ENCODE measurements at regions not wholly inside any gene's neighbourhood (a gene's known extent, or its start where the extent isn't known, plus 50 kb on each side); places are given as distances from the start of the nearest gene placed in this dataset.
"Not testable (repeated sequence)": the region's sequence is repeated elsewhere in the genome, so short reads cannot be mapped to it uniquely, and the experiment has no call there.

DNA sequence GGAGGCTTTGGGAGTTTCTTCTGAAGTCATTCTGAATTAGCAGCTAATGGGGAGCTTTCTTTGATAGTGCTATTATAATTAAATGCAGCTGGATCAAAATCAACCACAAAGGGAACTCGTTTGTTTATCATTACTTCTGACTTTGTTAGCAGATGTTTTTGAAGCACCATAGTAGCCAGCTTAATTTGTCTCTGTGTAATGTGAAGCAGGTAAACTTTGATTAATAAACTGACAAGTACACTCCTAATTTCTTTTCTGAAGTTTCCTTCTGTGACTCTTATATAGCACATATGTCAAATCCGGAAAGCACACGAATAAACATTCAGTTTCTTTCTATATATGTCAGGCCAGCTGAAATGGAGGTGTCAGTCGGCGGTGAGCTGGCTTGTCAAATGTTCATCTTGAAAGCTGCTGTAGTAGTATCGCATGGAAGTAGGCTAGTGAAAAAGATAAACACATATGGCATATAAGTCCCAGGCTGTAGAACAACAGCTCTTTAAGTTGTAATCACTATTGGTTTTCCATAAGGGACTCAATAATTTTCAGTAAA, 451.9 kb upstream of the ZEB2 start:
- Histone ChIP-seq H3K36me3 (ENCODE audit: control insufficient read depth, insufficient read depth, low read length) (no peaks in the 10 kb centered on the region), H3K9me3 (ENCODE audit: control insufficient read depth, insufficient read depth, low read depth, low read length) (no peaks in the 10 kb centered on the region), H3K27me3 (ENCODE audit: control insufficient read depth, insufficient read depth, low read length) (no peaks in the 10 kb centered on the region), H3K4me1 (ENCODE audit: control insufficient read depth, insufficient read depth, low read length) (no peaks in the 10 kb centered on the region), H3K27ac (ENCODE audit: low read length) (no peak overlapping the region), H3K4me3 (ENCODE audit: low read depth in 2 of 2, low read length in 2 of 2) (no peak overlapping the region)
- DNase-seq (ENCODE audit: low read depth, low spot score) (no peak), ATAC-seq (no peak)
- BruUV-seq (replicated peaks) = no TSS peak
- intact Hi-C loops (cut with micrococcal nuclease; ENCODE audit: unreplicated experiment) = no loop called here
- POLR2A ChIA-PET = no interaction called here
- in situ Hi-C loops (cut with HindIII; ENCODE audit: low pct_unique_long_range_greater_than_20kb, low sequenced_read_pairs) = no loop called here
- CTCF ChIA-PET = no interaction called here
- TF ChIP-seq, protein P1, sequence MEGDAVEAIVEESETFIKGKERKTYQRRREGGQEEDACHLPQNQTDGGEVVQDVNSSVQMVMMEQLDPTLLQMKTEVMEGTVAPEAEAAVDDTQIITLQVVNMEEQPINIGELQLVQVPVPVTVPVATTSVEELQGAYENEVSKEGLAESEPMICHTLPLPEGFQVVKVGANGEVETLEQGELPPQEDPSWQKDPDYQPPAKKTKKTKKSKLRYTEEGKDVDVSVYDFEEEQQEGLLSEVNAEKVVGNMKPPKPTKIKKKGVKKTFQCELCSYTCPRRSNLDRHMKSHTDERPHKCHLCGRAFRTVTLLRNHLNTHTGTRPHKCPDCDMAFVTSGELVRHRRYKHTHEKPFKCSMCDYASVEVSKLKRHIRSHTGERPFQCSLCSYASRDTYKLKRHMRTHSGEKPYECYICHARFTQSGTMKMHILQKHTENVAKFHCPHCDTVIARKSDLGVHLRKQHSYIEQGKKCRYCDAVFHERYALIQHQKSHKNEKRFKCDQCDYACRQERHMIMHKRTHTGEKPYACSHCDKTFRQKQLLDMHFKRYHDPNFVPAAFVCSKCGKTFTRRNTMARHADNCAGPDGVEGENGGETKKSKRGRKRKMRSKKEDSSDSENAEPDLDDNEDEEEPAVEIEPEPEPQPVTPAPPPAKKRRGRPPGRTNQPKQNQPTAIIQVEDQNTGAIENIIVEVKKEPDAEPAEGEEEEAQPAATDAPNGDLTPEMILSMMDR (IDR thresholded peaks at IDR 0.05) = no peak
- TF ChIP-seq, protein P2, sequence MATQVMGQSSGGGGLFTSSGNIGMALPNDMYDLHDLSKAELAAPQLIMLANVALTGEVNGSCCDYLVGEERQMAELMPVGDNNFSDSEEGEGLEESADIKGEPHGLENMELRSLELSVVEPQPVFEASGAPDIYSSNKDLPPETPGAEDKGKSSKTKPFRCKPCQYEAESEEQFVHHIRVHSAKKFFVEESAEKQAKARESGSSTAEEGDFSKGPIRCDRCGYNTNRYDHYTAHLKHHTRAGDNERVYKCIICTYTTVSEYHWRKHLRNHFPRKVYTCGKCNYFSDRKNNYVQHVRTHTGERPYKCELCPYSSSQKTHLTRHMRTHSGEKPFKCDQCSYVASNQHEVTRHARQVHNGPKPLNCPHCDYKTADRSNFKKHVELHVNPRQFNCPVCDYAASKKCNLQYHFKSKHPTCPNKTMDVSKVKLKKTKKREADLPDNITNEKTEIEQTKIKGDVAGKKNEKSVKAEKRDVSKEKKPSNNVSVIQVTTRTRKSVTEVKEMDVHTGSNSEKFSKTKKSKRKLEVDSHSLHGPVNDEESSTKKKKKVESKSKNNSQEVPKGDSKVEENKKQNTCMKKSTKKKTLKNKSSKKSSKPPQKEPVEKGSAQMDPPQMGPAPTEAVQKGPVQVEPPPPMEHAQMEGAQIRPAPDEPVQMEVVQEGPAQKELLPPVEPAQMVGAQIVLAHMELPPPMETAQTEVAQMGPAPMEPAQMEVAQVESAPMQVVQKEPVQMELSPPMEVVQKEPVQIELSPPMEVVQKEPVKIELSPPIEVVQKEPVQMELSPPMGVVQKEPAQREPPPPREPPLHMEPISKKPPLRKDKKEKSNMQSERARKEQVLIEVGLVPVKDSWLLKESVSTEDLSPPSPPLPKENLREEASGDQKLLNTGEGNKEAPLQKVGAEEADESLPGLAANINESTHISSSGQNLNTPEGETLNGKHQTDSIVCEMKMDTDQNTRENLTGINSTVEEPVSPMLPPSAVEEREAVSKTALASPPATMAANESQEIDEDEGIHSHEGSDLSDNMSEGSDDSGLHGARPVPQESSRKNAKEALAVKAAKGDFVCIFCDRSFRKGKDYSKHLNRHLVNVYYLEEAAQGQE (IDR thresholded peaks at IDR 0.05; ENCODE audit: insufficient read depth in 1 of 2, low read depth in 2 of 2, low read length in 1 of 2) = no peak
- TF ChIP-seq SIN3A (IDR thresholded peaks at IDR 0.05; ENCODE audit: borderline replicate concordance, insufficient read depth, low read depth, low read length) = no peak
- no peak for TF ChIP-seq TCF7L2 (IDR thresholded peaks at IDR 0.05; ENCODE audit: low read depth, low read length)
- TF ChIP-seq POLR2AphosphoS5 (IDR thresholded peaks at IDR 0.05; ENCODE audit: low read depth, low read length) = no peak

DNA sequence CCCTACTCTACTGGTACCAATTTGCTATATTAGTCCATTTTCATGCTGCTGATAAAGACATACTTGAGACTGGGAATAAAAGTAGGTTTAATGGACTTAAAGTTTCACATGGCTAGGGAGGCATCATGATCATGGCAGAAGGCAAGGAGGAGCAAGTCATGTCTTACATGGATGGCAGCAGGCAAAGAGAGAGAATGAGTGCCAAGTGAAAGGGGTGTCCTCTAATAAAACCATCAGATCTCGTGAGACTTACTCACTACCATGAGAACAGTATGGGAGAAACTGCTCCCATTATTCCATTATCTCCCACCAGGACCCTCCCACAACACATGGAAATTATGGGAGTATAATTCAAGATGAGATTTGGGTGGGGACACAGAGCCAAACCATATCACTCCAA, 450.5 kb upstream of the ZEB2 start:
- CTCF ChIA-PET = not testable (repeated sequence)

DNA sequence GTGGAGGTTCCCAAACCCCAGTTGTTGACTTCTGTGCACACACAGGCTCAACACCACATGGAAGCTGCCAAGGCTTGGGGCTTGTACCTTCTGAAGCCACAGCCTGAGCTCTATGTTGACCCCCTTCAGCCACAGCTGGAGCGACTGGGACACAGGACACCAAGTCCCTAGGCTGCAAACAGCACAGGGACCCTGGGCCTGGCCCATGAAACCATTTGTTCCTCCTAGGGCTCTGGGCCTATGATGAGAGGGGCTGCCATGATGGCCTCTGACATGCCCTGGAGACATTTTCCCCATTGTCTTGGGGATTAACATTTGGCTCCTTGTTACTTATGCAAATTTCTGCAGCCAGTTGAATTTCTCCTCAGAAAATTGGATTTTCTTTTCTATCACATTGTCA, 449.6 kb upstream of the ZEB2 start:
- H3K9me3 ChIP-seq (ENCODE audit: control insufficient read depth, insufficient read depth, low read depth, low read length); in situ Hi-C loops (cut with HindIII; ENCODE audit: low pct_unique_long_range_greater_than_20kb, low sequenced_read_pairs); ATAC-seq; POLR2A ChIA-PET; intact Hi-C loops (cut with micrococcal nuclease; ENCODE audit: unreplicated experiment); BruUV-seq (replicated peaks); H3K36me3 ChIP-seq (ENCODE audit: control insufficient read depth, insufficient read depth, low read length); H3K27ac ChIP-seq (ENCODE audit: low read length); H3K27me3 ChIP-seq (ENCODE audit: control insufficient read depth, insufficient read depth, low read length); H3K4me1 ChIP-seq (ENCODE audit: control insufficient read depth, insufficient read depth, low read length); CTCF ChIA-PET; DNase-seq (ENCODE audit: low read depth, low spot score); H3K4me3 ChIP-seq (ENCODE audit: low read depth in 2 of 2, low read length in 2 of 2): not testable (repeated sequence)

More for the DNA sequence above, 450.5 kb upstream of the ZEB2 start:
- BruUV-seq (replicated peaks); in situ Hi-C loops (cut with HindIII; ENCODE audit: low pct_unique_long_range_greater_than_20kb, low sequenced_read_pairs); H3K27ac ChIP-seq (ENCODE audit: low read length); POLR2A ChIA-PET; H3K4me3 ChIP-seq (ENCODE audit: low read depth in 2 of 2, low read length in 2 of 2); intact Hi-C loops (cut with micrococcal nuclease; ENCODE audit: unreplicated experiment); DNase-seq (ENCODE audit: low read depth, low spot score); ATAC-seq; H3K9me3 ChIP-seq (ENCODE audit: control insufficient read depth, insufficient read depth, low read depth, low read length); H3K27me3 ChIP-seq (ENCODE audit: control insufficient read depth, insufficient read depth, low read length); H3K36me3 ChIP-seq (ENCODE audit: control insufficient read depth, insufficient read depth, low read length); H3K4me1 ChIP-seq (ENCODE audit: control insufficient read depth, insufficient read depth, low read length): not testable (repeated sequence)
